ENCODE measurements at regions not wholly inside any gene's neighbourhood (a gene's known extent, or its start where the extent isn't known, plus 50 kb on each side); places are given as distances from the start of the nearest gene placed in this dataset.
"Not testable (repeated sequence)": the region's sequence is repeated elsewhere in the genome, so short reads cannot be mapped to it uniquely, and the experiment has no call there.

- H3K27ac ChIP-seq (ENCODE audit: extremely low read length, insufficient read depth, low read length); H3K79me2 ChIP-seq (ENCODE audit: insufficient read depth, low read length); H3K4me3 ChIP-seq (replicated peaks in 1 of 3; ENCODE audit: insufficient read depth in 1 of 3, low read depth in 2 of 3, low read length in 3 of 3); H3K4me2 ChIP-seq (ENCODE audit: low read depth, low read length); BruUV-seq (replicated peaks); H3K4me1 ChIP-seq (ENCODE audit: insufficient read depth, low read length); H3K9me3 ChIP-seq (ENCODE audit: low read length); ATAC-seq; H3K36me3 ChIP-seq (replicated peaks in 1 of 2; ENCODE audit: control insufficient read depth in 1 of 2, insufficient read depth in 2 of 2, low read length in 2 of 2); H4K20me1 ChIP-seq (ENCODE audit: insufficient read depth, low read length); H3K9ac ChIP-seq (ENCODE audit: insufficient read depth, low read depth, low read length); FAIRE-seq; intact Hi-C loops (cut with micrococcal nuclease; ENCODE audit: unreplicated experiment); H2AFZ ChIP-seq (ENCODE audit: low read length); DNase-seq (ENCODE audit: low spot score); H3K27me3 ChIP-seq (ENCODE audit: control insufficient read depth in 1 of 2, insufficient read depth in 2 of 2, low read length in 2 of 2); in situ Hi-C loops (cut with HindIII; ENCODE audit: extremely low pct_ligation_motif_present, low pct_unique_long_range_greater_than_20kb); POLR2A ChIA-PET; CTCF ChIA-PET (ENCODE audit: low intra/inter-chr PET ratio, low total read pairs): not testable (repeated sequence)
- WGBS (ENCODE audit: low lambda C conversion rate), result 14% methylated on average over 5 of the region's 7 CpGs
Measured at GRCh38 chr7:150098592-150098991, 224.6 kb upstream of the LRRC61 start.

- H2AFZ ChIP-seq (ENCODE audit: low read length); in situ Hi-C loops (cut with HindIII; ENCODE audit: extremely low pct_ligation_motif_present, low pct_unique_long_range_greater_than_20kb); H3K27me3 ChIP-seq (ENCODE audit: control insufficient read depth in 1 of 2, insufficient read depth in 2 of 2, low read length in 2 of 2); FAIRE-seq; CTCF ChIA-PET (ENCODE audit: low intra/inter-chr PET ratio, low total read pairs); H3K9ac ChIP-seq (ENCODE audit: insufficient read depth, low read depth, low read length); H4K20me1 ChIP-seq (ENCODE audit: insufficient read depth, low read length); H3K4me3 ChIP-seq (replicated peaks in 1 of 3; ENCODE audit: insufficient read depth in 1 of 3, low read depth in 2 of 3, low read length in 3 of 3); ATAC-seq; H3K79me2 ChIP-seq (ENCODE audit: insufficient read depth, low read length); DNase-seq (ENCODE audit: low spot score); BruUV-seq (replicated peaks); H3K4me1 ChIP-seq (ENCODE audit: insufficient read depth, low read length); H3K4me2 ChIP-seq (ENCODE audit: low read depth, low read length); H3K27ac ChIP-seq (ENCODE audit: extremely low read length, insufficient read depth, low read length); intact Hi-C loops (cut with micrococcal nuclease; ENCODE audit: unreplicated experiment); H3K36me3 ChIP-seq (replicated peaks in 1 of 2; ENCODE audit: control insufficient read depth in 1 of 2, insufficient read depth in 2 of 2, low read length in 2 of 2); H3K9me3 ChIP-seq (ENCODE audit: low read length); POLR2A ChIA-PET: not testable (repeated sequence)
- no CpG with 5 or more reads among the region's 7 CpGs for WGBS (ENCODE audit: low lambda C conversion rate)
Measured at GRCh38 chr7:150101282-150101681, 221.9 kb upstream of the LRRC61 start.

GRCh38 chr7:150107283-150107682, 215.9 kb upstream of the LRRC61 start:
- H3K79me2 ChIP-seq (ENCODE audit: insufficient read depth, low read length); CTCF ChIA-PET (ENCODE audit: low intra/inter-chr PET ratio, low total read pairs); H2AFZ ChIP-seq (ENCODE audit: low read length); H3K4me2 ChIP-seq (ENCODE audit: low read depth, low read length); H3K9me3 ChIP-seq (ENCODE audit: low read length); H3K27ac ChIP-seq (ENCODE audit: extremely low read length, insufficient read depth, low read length); H4K20me1 ChIP-seq (ENCODE audit: insufficient read depth, low read length); DNase-seq (ENCODE audit: low spot score); H3K27me3 ChIP-seq (ENCODE audit: control insufficient read depth in 1 of 2, insufficient read depth in 2 of 2, low read length in 2 of 2); BruUV-seq (replicated peaks); FAIRE-seq; intact Hi-C loops (cut with micrococcal nuclease; ENCODE audit: unreplicated experiment); H3K4me3 ChIP-seq (replicated peaks in 1 of 3; ENCODE audit: insufficient read depth in 1 of 3, low read depth in 2 of 3, low read length in 3 of 3); H3K9ac ChIP-seq (ENCODE audit: insufficient read depth, low read depth, low read length); H3K4me1 ChIP-seq (ENCODE audit: insufficient read depth, low read length); ATAC-seq; POLR2A ChIA-PET; H3K36me3 ChIP-seq (replicated peaks in 1 of 2; ENCODE audit: control insufficient read depth in 1 of 2, insufficient read depth in 2 of 2, low read length in 2 of 2); in situ Hi-C loops (cut with HindIII; ENCODE audit: extremely low pct_ligation_motif_present, low pct_unique_long_range_greater_than_20kb): not testable (repeated sequence)
- WGBS (ENCODE audit: low lambda C conversion rate), result 3% methylated on average over 1 of the region's 1 CpG

- DNase-seq (ENCODE audit: low spot score); FAIRE-seq; CTCF ChIA-PET (ENCODE audit: low intra/inter-chr PET ratio, low total read pairs): not testable (repeated sequence)
Measured at GRCh38 chr7:150110375-150110820, 212.8 kb upstream of the LRRC61 start.

More at GRCh38 chr7:150110375-150110820, 212.8 kb upstream of the LRRC61 start:
- H4K20me1 ChIP-seq (ENCODE audit: insufficient read depth, low read length); H3K9ac ChIP-seq (ENCODE audit: insufficient read depth, low read depth, low read length); H3K4me3 ChIP-seq (replicated peaks in 1 of 3; ENCODE audit: insufficient read depth in 1 of 3, low read depth in 2 of 3, low read length in 3 of 3); H3K79me2 ChIP-seq (ENCODE audit: insufficient read depth, low read length); H3K27ac ChIP-seq (ENCODE audit: extremely low read length, insufficient read depth, low read length); in situ Hi-C loops (cut with HindIII; ENCODE audit: extremely low pct_ligation_motif_present, low pct_unique_long_range_greater_than_20kb); H3K9me3 ChIP-seq (ENCODE audit: low read length); BruUV-seq (replicated peaks); intact Hi-C loops (cut with micrococcal nuclease; ENCODE audit: unreplicated experiment); H3K36me3 ChIP-seq (replicated peaks in 1 of 2; ENCODE audit: control insufficient read depth in 1 of 2, insufficient read depth in 2 of 2, low read length in 2 of 2); H3K27me3 ChIP-seq (ENCODE audit: control insufficient read depth in 1 of 2, insufficient read depth in 2 of 2, low read length in 2 of 2); POLR2A ChIA-PET; H3K4me2 ChIP-seq (ENCODE audit: low read depth, low read length); H2AFZ ChIP-seq (ENCODE audit: low read length); H3K4me1 ChIP-seq (ENCODE audit: insufficient read depth, low read length): not testable (repeated sequence)
- ATAC-seq, result peak; percentile 88
- whole genome bisulfite sequencing (ENCODE audit: low lambda C conversion rate), result 10% methylated on average over 4 of the region's 5 CpGs
